ENCODE measurements at regions not wholly inside any gene's neighbourhood (a gene's known extent, or its start where the extent isn't known, plus 50 kb on each side); places are given as distances from the start of the nearest gene placed in this dataset.

DNA sequence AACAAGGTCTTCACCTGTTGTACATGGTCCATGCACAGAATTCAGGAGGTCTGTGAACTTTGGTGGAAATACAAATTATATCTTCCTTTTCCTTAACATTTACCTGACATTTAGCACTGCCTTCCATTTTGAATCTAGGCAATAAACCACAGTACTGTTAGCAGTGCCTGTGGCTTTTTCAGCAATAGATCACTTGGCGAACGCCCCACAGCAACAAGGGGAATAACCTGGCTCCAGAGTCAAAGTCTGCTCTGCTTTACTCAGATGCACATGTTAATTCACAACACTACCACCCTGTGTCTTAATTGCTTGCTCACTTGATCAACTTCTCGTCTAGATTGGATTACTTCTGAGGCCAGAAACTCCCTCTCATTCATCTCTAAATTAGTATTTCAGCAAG, 414.6 kb upstream of the PROK2 start:
- Histone ChIP-seq H3K9ac (ENCODE audit: insufficient read depth in 1 of 2, low read length in 2 of 2) (no peak overlapping the region), H3K27me3 (ENCODE audit: control insufficient read depth in 3 of 3, insufficient read depth in 3 of 3, low read length in 2 of 3) (no peaks in the 10 kb centered on the region), H3K9me3 (ENCODE audit: control insufficient read depth in 4 of 4, insufficient read depth in 3 of 4, low read length in 3 of 4) (peaks cover 0 to 5% (median 1%) of the 10 kb centered on the region in 4 donors), H3K27ac (ENCODE audit: low read depth in 1 of 2, low read length in 1 of 2) (no peak overlapping the region), H3K4me3 (no peak overlapping the region), H3K4me1 (ENCODE audit: control insufficient read depth in 5 of 5, insufficient read depth in 5 of 5, low read length in 5 of 5) (peaks cover 0 to 8% (median 0%) of the 10 kb centered on the region in 5 donors), H3K36me3 (ENCODE audit: control insufficient read depth in 4 of 4, insufficient read depth in 4 of 4, low read length in 4 of 4) (no peaks in the 10 kb centered on the region)
- ATAC-seq (ENCODE audit: insufficient read depth, low FRiP score) (no peak), DNase-seq (no peak)
- 91 to 98% methylated on average over 3 of the region's 3 CpGs for WGBS, 2 donors
- TF ChIP-seq, protein P1, sequence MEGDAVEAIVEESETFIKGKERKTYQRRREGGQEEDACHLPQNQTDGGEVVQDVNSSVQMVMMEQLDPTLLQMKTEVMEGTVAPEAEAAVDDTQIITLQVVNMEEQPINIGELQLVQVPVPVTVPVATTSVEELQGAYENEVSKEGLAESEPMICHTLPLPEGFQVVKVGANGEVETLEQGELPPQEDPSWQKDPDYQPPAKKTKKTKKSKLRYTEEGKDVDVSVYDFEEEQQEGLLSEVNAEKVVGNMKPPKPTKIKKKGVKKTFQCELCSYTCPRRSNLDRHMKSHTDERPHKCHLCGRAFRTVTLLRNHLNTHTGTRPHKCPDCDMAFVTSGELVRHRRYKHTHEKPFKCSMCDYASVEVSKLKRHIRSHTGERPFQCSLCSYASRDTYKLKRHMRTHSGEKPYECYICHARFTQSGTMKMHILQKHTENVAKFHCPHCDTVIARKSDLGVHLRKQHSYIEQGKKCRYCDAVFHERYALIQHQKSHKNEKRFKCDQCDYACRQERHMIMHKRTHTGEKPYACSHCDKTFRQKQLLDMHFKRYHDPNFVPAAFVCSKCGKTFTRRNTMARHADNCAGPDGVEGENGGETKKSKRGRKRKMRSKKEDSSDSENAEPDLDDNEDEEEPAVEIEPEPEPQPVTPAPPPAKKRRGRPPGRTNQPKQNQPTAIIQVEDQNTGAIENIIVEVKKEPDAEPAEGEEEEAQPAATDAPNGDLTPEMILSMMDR (IDR thresholded peaks at IDR 0.05; ENCODE audit: control extremely low read depth, extremely low read depth), result no peak

DNA sequence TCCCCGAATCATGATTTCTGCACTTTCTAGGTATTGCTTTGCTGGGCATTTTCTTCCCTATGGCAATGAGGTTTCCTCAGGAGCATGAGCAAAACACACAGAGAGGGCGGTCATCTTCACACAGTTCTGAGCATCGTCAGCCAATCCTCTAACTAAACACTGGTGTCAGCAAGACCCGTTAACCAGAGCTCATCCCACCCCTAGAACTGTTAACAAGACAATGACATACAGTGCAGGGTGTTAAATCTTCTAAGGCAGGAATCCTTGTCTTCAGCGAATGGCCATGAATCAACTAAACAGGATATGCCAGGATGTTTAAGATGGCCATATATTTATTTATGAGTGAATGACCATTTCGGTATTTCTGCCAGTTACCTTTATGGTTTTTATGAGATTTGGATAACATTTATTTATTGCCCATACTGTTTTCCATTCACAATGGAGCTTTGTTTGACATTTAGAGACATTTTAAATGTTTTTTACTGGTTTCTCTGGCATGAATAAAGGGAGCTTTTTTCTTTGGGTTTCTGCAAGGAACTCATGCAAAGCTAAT, 411.5 kb upstream of the PROK2 start:
- Histone ChIP-seq H3K9me3 (ENCODE audit: control insufficient read depth in 4 of 4, insufficient read depth in 3 of 4, low read length in 3 of 4) (peaks cover 0 to 12% (median 3%) of the 10 kb centered on the region in 4 donors), H3K36me3 (ENCODE audit: control insufficient read depth in 4 of 4, insufficient read depth in 4 of 4, low read length in 4 of 4) (no peaks in the 10 kb centered on the region), H3K4me1 (ENCODE audit: control insufficient read depth in 5 of 5, insufficient read depth in 5 of 5, low read length in 5 of 5) (no peaks in the 10 kb centered on the region), H3K4me3 (no peak overlapping the region), H3K27me3 (ENCODE audit: control insufficient read depth in 3 of 3, insufficient read depth in 3 of 3, low read length in 2 of 3) (no peaks in the 10 kb centered on the region), H3K27ac (ENCODE audit: low read depth in 1 of 2, low read length in 1 of 2) (no peak overlapping the region), H3K9ac (ENCODE audit: insufficient read depth in 1 of 2, low read length in 2 of 2) (no peak overlapping the region)
- 83 to 88% methylated on average over 6 of the region's 6 CpGs for WGBS, 2 donors
- DNase-seq, result no peak
- no peak for ATAC-seq (ENCODE audit: insufficient read depth, low FRiP score)
- TF ChIP-seq, protein P1 (IDR thresholded peaks at IDR 0.05; ENCODE audit: control extremely low read depth, extremely low read depth), result no peak

DNA sequence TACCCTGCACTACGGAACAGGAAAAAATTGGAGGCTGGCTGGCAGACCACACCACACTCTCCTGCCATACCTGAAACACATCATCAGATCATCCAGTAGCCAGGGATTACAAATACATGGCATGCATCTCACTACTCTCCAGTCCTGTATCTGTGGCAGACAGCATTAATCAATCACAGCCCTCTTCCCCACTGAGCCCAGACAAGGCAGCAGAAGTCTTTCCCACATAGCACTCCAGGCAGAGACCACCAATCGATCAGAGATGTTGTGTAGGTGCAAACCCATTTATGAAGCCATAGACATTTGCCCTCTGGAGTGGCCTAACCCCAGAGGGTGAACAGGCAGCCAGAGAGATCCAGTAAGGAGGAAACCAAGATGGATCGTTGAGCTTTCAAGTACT, 410.9 kb upstream of the PROK2 start:
- TF ChIP-seq, protein P1 (IDR thresholded peaks at IDR 0.05; ENCODE audit: control extremely low read depth, extremely low read depth), result no peak
- H3K4me1 ChIP-seq (ENCODE audit: control insufficient read depth in 5 of 5, insufficient read depth in 5 of 5, low read length in 5 of 5), result no peaks in the 10 kb centered on the region
- H3K27ac ChIP-seq (ENCODE audit: low read depth in 1 of 2, low read length in 1 of 2), result no peak overlapping the region
- H3K27me3 ChIP-seq (ENCODE audit: control insufficient read depth in 3 of 3, insufficient read depth in 3 of 3, low read length in 2 of 3), result no peaks in the 10 kb centered on the region
- H3K4me3 ChIP-seq, result no peak overlapping the region
- no peak for ATAC-seq (ENCODE audit: insufficient read depth, low FRiP score)
- H3K9ac ChIP-seq (ENCODE audit: insufficient read depth in 1 of 2, low read length in 2 of 2), result no peak overlapping the region
- WGBS, 2 donors, result 85 to 90% methylated on average over 3 of the region's 3 CpGs
- DNase-seq, result no peak
- H3K9me3 ChIP-seq (ENCODE audit: control insufficient read depth in 4 of 4, insufficient read depth in 3 of 4, low read length in 3 of 4), result peaks cover 0 to 12% (median 3%) of the 10 kb centered on the region in 4 donors
- no peaks in the 10 kb centered on the region for H3K36me3 ChIP-seq (ENCODE audit: control insufficient read depth in 4 of 4, insufficient read depth in 4 of 4, low read length in 4 of 4)

DNA sequence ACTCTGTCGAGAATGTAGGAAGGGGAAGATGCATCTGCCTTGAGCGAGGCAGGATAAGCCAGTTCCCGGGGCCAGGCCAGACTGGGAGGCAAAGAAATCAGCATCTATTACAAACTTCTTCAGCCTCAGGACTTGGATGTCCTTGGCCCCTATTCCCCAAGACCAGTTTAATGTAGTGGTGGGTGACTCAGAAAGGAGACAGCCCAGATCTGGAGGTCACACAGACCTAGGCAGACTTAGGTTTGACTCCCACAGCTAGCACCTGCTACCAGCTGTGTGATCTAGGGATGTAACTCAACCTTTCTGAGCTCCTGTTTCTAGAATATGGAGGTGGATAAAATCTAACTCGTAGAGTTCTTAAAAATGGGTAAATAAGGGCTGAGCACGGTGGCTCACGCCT, 409.5 kb upstream of the PROK2 start:
- 86 to 88% methylated on average over 6 of the region's 6 CpGs for WGBS, 2 donors

More for the DNA sequence above, 409.5 kb upstream of the PROK2 start:
- ATAC-seq (ENCODE audit: insufficient read depth, low FRiP score) (no peak), DNase-seq (no peak)
- Histone ChIP-seq H3K27ac (ENCODE audit: low read depth in 1 of 2, low read length in 1 of 2) (no peak overlapping the region), H3K27me3 (ENCODE audit: control insufficient read depth in 3 of 3, insufficient read depth in 3 of 3, low read length in 2 of 3) (no peaks in the 10 kb centered on the region), H3K9ac (ENCODE audit: insufficient read depth in 1 of 2, low read length in 2 of 2) (no peak overlapping the region), H3K36me3 (ENCODE audit: control insufficient read depth in 4 of 4, insufficient read depth in 4 of 4, low read length in 4 of 4) (no peaks in the 10 kb centered on the region), H3K4me3 (no peak overlapping the region), H3K9me3 (ENCODE audit: control insufficient read depth in 4 of 4, insufficient read depth in 3 of 4, low read length in 3 of 4) (peaks cover 0 to 7% (median 2%) of the 10 kb centered on the region in 4 donors), H3K4me1 (ENCODE audit: control insufficient read depth in 5 of 5, insufficient read depth in 5 of 5, low read length in 5 of 5) (no peaks in the 10 kb centered on the region)
- TF ChIP-seq, protein P1 (IDR thresholded peaks at IDR 0.05; ENCODE audit: control extremely low read depth, extremely low read depth), result no peak
